RWPE1 (cell line): ENCODE measurements at regions not wholly inside any gene's neighbourhood (a gene's known extent, or its start where the extent isn't known, plus 50 kb on each side); places are given as distances from the start of the nearest gene placed in this dataset.

ENCODE experiments used
- CTCF ChIA-PET: fragments of 350-600 bp; sonication (Branson Sonifier 250); formaldehyde crosslinking; extraction: SDS; loops from one replicate; lab custom pipeline; 2021; lab: Yijun Ruan, JAX
- POLR2A ChIA-PET: fragments of 400-600 bp; formaldehyde crosslinking; extraction: SDS; loops from one replicate; lab custom pipeline; 2020; ENCODE audit warnings: antibody characterized with exemption; ENCODE audit not compliant: low non-redundant PET; lab: Yijun Ruan, JAX
- DNase-seq: peaks from one replicate; pipeline ENCODE4 v3.0.0; 2012; ENCODE audit warnings: low spot score
- H3K27ac ChIP-seq: fragments of 450-650 bp; 2 replicates; pipeline ENCODE4 v1.5.1; 2017
- TF ChIP-seq, protein P1 (sequence below): fragments of 450-650 bp; conservative IDR thresholded peaks from 2 replicates; pipeline ENCODE4 v1.5.1; 2017; ENCODE audit warnings: low read depth, mild to moderate bottlenecking

GRCh38 chr1:209397371-209397770 lies 186.1 kb upstream of the CAMK1G start:
- no peak for DNase-seq
- ChIA-PET CTCF (interaction anchor here (0.7 kb wide), 1 partner anchor 42 kb away, joined by 4 read pairs; no protein-coding TSS in a partner anchor), POLR2A (interaction anchor here (0.5 to 0.8 kb wide), 2 partner anchors 27 to 31 kb away, joined by 3 to 7 read pairs; no protein-coding TSS in a partner anchor)
- TF ChIP-seq, protein P1, sequence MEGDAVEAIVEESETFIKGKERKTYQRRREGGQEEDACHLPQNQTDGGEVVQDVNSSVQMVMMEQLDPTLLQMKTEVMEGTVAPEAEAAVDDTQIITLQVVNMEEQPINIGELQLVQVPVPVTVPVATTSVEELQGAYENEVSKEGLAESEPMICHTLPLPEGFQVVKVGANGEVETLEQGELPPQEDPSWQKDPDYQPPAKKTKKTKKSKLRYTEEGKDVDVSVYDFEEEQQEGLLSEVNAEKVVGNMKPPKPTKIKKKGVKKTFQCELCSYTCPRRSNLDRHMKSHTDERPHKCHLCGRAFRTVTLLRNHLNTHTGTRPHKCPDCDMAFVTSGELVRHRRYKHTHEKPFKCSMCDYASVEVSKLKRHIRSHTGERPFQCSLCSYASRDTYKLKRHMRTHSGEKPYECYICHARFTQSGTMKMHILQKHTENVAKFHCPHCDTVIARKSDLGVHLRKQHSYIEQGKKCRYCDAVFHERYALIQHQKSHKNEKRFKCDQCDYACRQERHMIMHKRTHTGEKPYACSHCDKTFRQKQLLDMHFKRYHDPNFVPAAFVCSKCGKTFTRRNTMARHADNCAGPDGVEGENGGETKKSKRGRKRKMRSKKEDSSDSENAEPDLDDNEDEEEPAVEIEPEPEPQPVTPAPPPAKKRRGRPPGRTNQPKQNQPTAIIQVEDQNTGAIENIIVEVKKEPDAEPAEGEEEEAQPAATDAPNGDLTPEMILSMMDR, result no peak
- H3K27ac ChIP-seq, result peak overlapping the region; percentile 93

DNA sequence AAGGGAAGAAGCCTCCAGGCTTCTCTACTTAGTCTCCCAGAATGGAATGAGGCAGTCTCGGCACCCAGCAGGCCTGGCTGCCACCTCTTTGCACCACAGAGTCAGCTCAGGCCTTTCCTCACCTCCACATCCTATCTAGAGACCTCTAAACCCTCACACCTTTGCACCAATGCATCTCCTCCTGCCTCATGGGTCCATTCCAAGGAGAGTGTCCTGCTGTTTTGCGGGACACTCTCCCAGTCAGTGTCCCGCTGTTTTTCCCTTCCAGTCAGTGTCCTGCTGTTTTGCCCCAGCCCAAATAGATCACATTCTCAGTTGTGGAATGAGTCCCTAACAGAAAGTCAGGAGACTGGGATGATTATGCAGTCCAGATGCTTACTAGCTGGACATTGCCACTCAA lies 185.6 kb upstream of the CAMK1G start:
- ChIA-PET CTCF (no interaction called here), POLR2A (interaction anchor here (1.0 to 1.8 kb wide), 2 partner anchors 14 to 31 kb away, joined by 3 to 22 read pairs; no protein-coding TSS in a partner anchor)
- TF ChIP-seq, protein P1, result no peak
- no peak for DNase-seq
- H3K27ac ChIP-seq, result peak overlapping the region; percentile 93

DNA sequence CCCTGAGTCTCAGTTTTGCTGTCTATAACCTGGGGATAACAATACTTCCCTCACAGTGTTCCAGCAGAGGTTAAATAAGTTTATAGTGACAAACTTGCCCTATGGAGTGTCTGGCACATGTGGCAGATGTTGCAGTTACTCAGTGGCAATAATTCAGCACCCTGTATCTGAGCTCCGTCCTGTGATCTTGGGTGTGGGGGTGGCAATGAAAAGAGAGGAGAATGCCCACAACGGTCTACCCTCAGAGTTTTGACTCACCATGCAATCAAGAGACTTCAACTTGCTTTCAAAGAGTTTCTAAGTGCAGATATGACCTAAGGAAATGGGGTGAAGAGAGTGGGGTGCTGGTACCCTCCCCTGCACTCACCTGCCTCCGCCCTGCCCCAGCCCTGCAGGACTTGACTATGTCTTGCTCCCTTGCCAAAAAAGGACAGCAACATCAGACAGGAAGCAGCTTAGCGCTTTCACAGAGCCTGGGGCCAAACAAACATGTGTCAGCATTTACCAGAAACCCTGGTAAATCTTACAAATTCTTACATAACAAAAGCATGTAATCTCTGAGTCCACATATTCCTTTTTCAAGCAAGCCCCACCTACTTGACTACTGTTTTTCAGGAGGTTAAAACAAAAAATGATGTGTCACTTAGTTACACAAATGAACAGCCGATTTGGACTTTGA lies 185.1 kb upstream of the CAMK1G start:
- peak overlapping the region; percentile 93 for H3K27ac ChIP-seq
- ChIA-PET CTCF (no interaction called here), POLR2A (interaction anchor here (1.0 to 1.8 kb wide), 3 partner anchors 14 to 35 kb away, joined by 3 to 22 read pairs (median 5); no protein-coding TSS in a partner anchor)
- DNase-seq, result peak; percentile 88
- TF ChIP-seq, protein P1, result no peak

DNA sequence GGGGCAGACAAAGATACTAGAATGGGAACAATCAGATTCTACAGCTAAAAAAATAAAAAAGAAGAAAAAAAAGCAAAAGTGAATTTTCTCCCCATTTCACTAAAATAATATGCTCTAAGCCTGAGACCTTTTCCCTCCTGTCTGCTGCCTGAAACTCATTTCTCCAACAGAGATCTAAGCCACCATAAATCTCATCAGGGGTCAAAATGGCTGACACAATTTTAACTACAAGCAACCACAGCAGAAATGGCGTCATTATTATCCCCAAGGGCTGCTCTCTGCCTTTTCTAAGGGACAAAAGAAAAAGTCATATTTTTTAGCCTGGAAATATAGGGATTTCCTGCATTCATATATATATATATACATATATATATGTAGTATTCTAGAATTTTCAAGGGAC lies 183.7 kb upstream of the CAMK1G start:
- POLR2A ChIA-PET, result interaction anchor here (1.6 kb wide), 1 partner anchor 33 kb away, joined by 5 read pairs; no protein-coding TSS in a partner anchor
- H3K27ac ChIP-seq, result peak overlapping the region; percentile 93

GRCh38 chr1:209400351-209401220 lies 182.9 kb upstream of the CAMK1G start:
- no peak for DNase-seq
- peak overlapping the region; percentile 60 for H3K27ac ChIP-seq
- ChIA-PET POLR2A (no interaction called here), CTCF (no interaction called here)
- TF ChIP-seq, protein P1, result no peak

More for the DNA sequence above, 183.7 kb upstream of the CAMK1G start:
- TF ChIP-seq, protein P1, result no peak
- DNase-seq, result no peak
- CTCF ChIA-PET, result no interaction called here

DNA sequence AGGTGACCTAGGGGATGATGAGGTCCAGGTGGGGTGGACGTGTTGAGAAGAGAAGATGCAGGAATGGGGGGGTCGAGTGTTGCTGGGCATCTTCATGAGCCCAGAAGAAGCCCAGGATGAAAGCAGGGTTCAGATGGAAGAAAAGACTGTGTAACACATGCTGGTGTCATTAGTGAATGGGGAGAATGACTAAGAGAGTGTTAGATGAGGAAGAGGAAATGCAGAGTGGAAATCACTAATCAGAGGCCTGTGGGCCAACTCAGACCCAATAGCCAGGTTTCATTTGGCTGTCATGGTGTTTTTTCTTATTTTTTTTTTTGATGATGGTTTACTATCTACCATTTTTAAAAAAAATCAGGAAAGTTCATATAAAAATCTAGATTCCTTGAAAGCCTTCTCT lies 180.8 kb upstream of the CAMK1G start:
- POLR2A ChIA-PET, result no interaction called here
- TF ChIP-seq, protein P1, result no peak
- DNase-seq, result no peak
- H3K27ac ChIP-seq, result peak overlapping the region; percentile 79; the same call in 1 of the 2 replicates
- CTCF ChIA-PET, result interaction anchor here (1.0 kb wide), 1 partner anchor 48 kb away, joined by 4 read pairs; no protein-coding TSS in a partner anchor
